ENCODE measurements at regions not wholly inside any gene's neighbourhood (a gene's known extent, or its start where the extent isn't known, plus 50 kb on each side); places are given as distances from the start of the nearest gene placed in this dataset.

DNA sequence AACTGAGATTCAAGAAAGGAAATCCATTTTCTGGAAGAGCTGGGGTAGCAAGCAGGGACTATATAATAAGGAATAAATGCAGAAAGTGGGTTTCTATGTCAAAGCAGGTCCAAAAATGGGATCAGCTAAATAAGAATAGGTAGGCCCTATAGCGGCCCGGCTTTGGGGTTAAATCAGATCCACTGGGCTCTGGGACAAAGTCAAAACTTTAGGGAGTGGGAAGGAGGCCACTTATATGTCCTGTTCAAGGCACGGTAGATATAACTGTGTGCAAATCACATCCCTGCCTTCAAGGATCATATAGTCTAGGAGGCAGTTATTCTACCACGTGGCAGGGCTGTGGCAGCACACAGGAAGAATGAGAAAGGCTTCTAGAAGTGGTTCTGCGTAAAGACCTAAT lies 191.4 kb upstream of the CDYL start:
- H3K79me2 ChIP-seq (replicated peaks; ENCODE audit: insufficient read depth, low read length), result no peaks in the 10 kb centered on the region
- H3K36me3 ChIP-seq (ENCODE audit: insufficient read depth, low read length), result no peaks in the 10 kb centered on the region
- no peaks in the 10 kb centered on the region for H3K9me3 ChIP-seq (ENCODE audit: low read length)
- H3F3A ChIP-seq (ENCODE audit: insufficient read depth, low read length, poor library complexity, severe bottlenecking), result no peaks in the 10 kb centered on the region
- no peak overlapping the region for H2AFZ ChIP-seq (ENCODE audit: low read depth, low read length)
- no peak for TF ChIP-seq EZH2 (IDR thresholded peaks at IDR 0.05; ENCODE audit: borderline replicate concordance, insufficient read depth, low read length, poor library complexity, severe bottlenecking)
- TF ChIP-seq, protein P1, sequence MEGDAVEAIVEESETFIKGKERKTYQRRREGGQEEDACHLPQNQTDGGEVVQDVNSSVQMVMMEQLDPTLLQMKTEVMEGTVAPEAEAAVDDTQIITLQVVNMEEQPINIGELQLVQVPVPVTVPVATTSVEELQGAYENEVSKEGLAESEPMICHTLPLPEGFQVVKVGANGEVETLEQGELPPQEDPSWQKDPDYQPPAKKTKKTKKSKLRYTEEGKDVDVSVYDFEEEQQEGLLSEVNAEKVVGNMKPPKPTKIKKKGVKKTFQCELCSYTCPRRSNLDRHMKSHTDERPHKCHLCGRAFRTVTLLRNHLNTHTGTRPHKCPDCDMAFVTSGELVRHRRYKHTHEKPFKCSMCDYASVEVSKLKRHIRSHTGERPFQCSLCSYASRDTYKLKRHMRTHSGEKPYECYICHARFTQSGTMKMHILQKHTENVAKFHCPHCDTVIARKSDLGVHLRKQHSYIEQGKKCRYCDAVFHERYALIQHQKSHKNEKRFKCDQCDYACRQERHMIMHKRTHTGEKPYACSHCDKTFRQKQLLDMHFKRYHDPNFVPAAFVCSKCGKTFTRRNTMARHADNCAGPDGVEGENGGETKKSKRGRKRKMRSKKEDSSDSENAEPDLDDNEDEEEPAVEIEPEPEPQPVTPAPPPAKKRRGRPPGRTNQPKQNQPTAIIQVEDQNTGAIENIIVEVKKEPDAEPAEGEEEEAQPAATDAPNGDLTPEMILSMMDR (IDR thresholded peaks at IDR 0.05; ENCODE audit: poor library complexity, severe bottlenecking), result no peak
- TF ChIP-seq MXI1 (conservative IDR thresholded peaks at IDR 0.05; ENCODE audit: poor library complexity, severe bottlenecking), result no peak
- TF ChIP-seq EP300 (conservative IDR thresholded peaks at IDR 0.05; ENCODE audit: poor library complexity, severe bottlenecking), result no peak
- no peak for TF ChIP-seq TAF1 (IDR thresholded peaks at IDR 0.05; ENCODE audit: low read depth)
- no peak for TF ChIP-seq POLR2AphosphoS5 (IDR thresholded peaks at IDR 0.05)
- TF ChIP-seq, protein P2, sequence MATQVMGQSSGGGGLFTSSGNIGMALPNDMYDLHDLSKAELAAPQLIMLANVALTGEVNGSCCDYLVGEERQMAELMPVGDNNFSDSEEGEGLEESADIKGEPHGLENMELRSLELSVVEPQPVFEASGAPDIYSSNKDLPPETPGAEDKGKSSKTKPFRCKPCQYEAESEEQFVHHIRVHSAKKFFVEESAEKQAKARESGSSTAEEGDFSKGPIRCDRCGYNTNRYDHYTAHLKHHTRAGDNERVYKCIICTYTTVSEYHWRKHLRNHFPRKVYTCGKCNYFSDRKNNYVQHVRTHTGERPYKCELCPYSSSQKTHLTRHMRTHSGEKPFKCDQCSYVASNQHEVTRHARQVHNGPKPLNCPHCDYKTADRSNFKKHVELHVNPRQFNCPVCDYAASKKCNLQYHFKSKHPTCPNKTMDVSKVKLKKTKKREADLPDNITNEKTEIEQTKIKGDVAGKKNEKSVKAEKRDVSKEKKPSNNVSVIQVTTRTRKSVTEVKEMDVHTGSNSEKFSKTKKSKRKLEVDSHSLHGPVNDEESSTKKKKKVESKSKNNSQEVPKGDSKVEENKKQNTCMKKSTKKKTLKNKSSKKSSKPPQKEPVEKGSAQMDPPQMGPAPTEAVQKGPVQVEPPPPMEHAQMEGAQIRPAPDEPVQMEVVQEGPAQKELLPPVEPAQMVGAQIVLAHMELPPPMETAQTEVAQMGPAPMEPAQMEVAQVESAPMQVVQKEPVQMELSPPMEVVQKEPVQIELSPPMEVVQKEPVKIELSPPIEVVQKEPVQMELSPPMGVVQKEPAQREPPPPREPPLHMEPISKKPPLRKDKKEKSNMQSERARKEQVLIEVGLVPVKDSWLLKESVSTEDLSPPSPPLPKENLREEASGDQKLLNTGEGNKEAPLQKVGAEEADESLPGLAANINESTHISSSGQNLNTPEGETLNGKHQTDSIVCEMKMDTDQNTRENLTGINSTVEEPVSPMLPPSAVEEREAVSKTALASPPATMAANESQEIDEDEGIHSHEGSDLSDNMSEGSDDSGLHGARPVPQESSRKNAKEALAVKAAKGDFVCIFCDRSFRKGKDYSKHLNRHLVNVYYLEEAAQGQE (IDR thresholded peaks at IDR 0.05; ENCODE audit: borderline replicate concordance), result no peak
- TF ChIP-seq RAD21 (conservative IDR thresholded peaks at IDR 0.05), result no peak
- TF ChIP-seq SMC3 (conservative IDR thresholded peaks at IDR 0.05; ENCODE audit: poor library complexity), result no peak
- H4K20me1 ChIP-seq (ENCODE audit: insufficient read depth), result no peaks in the 10 kb centered on the region
- H3K4me2 ChIP-seq (ENCODE audit: low read length), result no peak overlapping the region
- no peaks in the 10 kb centered on the region for H3K9me2 ChIP-seq (ENCODE audit: insufficient read depth, low read length)
- no peak overlapping the region for H3K27ac ChIP-seq (ENCODE audit: low read length)
- no peak overlapping the region for H3K4me3 ChIP-seq (ENCODE audit: low read length)
- H3K9ac ChIP-seq (ENCODE audit: low read length), result no peak overlapping the region
- H3K27me3 ChIP-seq (ENCODE audit: insufficient read depth, low read depth, low read length), result no peaks in the 10 kb centered on the region

DNA sequence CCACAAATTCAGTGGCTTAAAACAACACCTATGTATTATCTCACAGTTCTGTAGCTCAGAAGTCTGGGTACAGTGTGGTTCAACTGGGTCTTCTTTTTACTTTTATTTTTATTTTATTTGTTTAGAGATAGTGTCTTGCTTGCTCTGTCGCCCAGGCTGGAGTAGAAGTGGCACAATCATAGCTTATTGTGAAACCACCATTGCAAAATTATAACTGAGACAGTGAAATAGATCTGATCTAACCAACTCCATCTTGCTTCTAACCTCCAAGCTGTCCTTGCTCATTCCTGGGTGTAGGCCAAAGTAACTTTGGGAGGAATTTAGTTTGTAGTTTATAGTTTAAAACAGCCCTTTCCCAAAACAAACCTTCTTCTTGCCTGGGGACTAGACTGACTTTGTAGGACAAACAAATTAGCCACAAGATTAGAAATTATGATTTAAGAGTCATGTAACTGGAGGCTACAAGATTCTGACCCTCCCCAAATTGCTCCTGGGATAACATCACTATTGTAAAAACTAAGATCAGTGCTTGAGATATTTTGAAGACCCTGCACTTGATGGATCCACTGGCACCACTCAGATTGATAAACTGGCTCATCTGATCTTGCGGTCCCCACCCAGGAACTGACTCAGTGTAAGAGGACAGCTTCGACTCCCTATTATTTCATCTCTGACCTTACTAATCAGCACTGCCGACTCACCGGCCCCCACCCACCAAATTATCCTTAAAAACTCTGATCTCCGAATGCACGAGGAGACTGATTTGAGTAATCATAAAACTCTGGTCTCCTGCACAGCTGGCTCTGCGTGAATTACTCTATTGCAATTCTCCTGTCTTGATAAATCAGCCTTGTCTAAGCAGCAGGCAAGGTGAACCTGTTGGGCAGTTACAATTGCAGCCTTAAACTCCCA lies 193.4 kb upstream of the CDYL start:
- H3K36me3 ChIP-seq (ENCODE audit: insufficient read depth, low read length), result no peaks in the 10 kb centered on the region
- no peak overlapping the region for H3K9ac ChIP-seq (ENCODE audit: low read length)
- no peaks in the 10 kb centered on the region for H3K9me2 ChIP-seq (ENCODE audit: insufficient read depth, low read length)
- TF ChIP-seq EP300 (conservative IDR thresholded peaks at IDR 0.05; ENCODE audit: poor library complexity, severe bottlenecking) (no peak), RAD21 (conservative IDR thresholded peaks at IDR 0.05) (no peak), POLR2AphosphoS5 (IDR thresholded peaks at IDR 0.05) (no peak), SMC3 (conservative IDR thresholded peaks at IDR 0.05; ENCODE audit: poor library complexity) (no peak), MXI1 (conservative IDR thresholded peaks at IDR 0.05; ENCODE audit: poor library complexity, severe bottlenecking) (no peak), TAF1 (IDR thresholded peaks at IDR 0.05; ENCODE audit: low read depth) (no peak), EZH2 (IDR thresholded peaks at IDR 0.05; ENCODE audit: borderline replicate concordance, insufficient read depth, low read length, poor library complexity, severe bottlenecking) (no peak)
- TF ChIP-seq, protein P2 (IDR thresholded peaks at IDR 0.05; ENCODE audit: borderline replicate concordance), result no peak
- TF ChIP-seq, protein P1 (IDR thresholded peaks at IDR 0.05; ENCODE audit: poor library complexity, severe bottlenecking), result no peak
- H3K27me3 ChIP-seq (ENCODE audit: insufficient read depth, low read depth, low read length), result no peaks in the 10 kb centered on the region
- H3K79me2 ChIP-seq (replicated peaks; ENCODE audit: insufficient read depth, low read length), result no peaks in the 10 kb centered on the region
- H3F3A ChIP-seq (ENCODE audit: insufficient read depth, low read length, poor library complexity, severe bottlenecking), result no peaks in the 10 kb centered on the region
- no peak overlapping the region for H2AFZ ChIP-seq (ENCODE audit: low read depth, low read length)
- no peaks in the 10 kb centered on the region for H3K9me3 ChIP-seq (ENCODE audit: low read length)
- no peaks in the 10 kb centered on the region for H4K20me1 ChIP-seq (ENCODE audit: insufficient read depth)
- H3K4me2 ChIP-seq (ENCODE audit: low read length), result no peak overlapping the region
- no peak overlapping the region for H3K4me3 ChIP-seq (ENCODE audit: low read length)
- H3K27ac ChIP-seq (ENCODE audit: low read length), result no peak overlapping the region
